ENCODE measurements at regions not wholly inside any gene's neighbourhood (a gene's known extent, or its start where the extent isn't known, plus 50 kb on each side); places are given as distances from the start of the nearest gene placed in this dataset.

- TF ChIP-seq POLR2A (IDR thresholded peaks at IDR 0.05) (no peak), CTCF (IDR thresholded peaks at IDR 0.05) (no peak), EP300 (IDR thresholded peaks at IDR 0.05) (no peak), POLR2AphosphoS5 (IDR thresholded peaks at IDR 0.05) (no peak)
Observed at GRCh38 chr1:188846468-188846867, 1631.2 kb downstream of the BRINP3 start.

All from sigmoid colon (tissue), 4 donors.